Daoy (cell line): ENCODE measurements at regions not wholly inside any gene's neighbourhood (a gene's known extent, or its start where the extent isn't known, plus 50 kb on each side); places are given as distances from the start of the nearest gene placed in this dataset.
"Not testable (repeated sequence)": the region's sequence is repeated elsewhere in the genome, so short reads cannot be mapped to it uniquely, and the experiment has no call there.

ENCODE experiments used
- DNase-seq: peaks from one replicate; pipeline ENCODE4 v3.0.0-alpha.2; 2015; ENCODE audit warnings: low read depth

GRCh38 chr4:149203256-149204001, 612.2 kb downstream of the IQCM start:
- no peak for DNase-seq

GRCh38 chr4:149202117-149202516, 613.5 kb downstream of the IQCM start:
- no peak for DNase-seq

GRCh38 chr4:149199594-149199993, 616.0 kb downstream of the IQCM start:
- DNase-seq, result no peak

GRCh38 chr4:149194061-149194460, 621.6 kb downstream of the IQCM start:
- no peak for DNase-seq

- DNase-seq, result no peak
Observed at GRCh38 chr4:149187726-149188125, 627.9 kb downstream of the IQCM start.

GRCh38 chr4:149183638-149184037, 632.0 kb downstream of the IQCM start:
- no peak for DNase-seq

- DNase-seq, result not testable (repeated sequence)
Observed at GRCh38 chr4:149181459-149181858, 634.2 kb downstream of the IQCM start.

GRCh38 chr4:149176039-149176438, 639.6 kb downstream of the IQCM start:
- DNase-seq, result no peak

GRCh38 chr4:149175549-149175948, 640.1 kb downstream of the IQCM start:
- DNase-seq, result no peak

- no peak for DNase-seq
Observed at GRCh38 chr4:149173241-149174013, 642.2 kb downstream of the IQCM start.

- DNase-seq, result no peak
Observed at GRCh38 chr4:149168645-149169044, 647.0 kb downstream of the IQCM start.

- no peak for DNase-seq
Observed at GRCh38 chr4:149166876-149167275, 648.8 kb downstream of the IQCM start.

GRCh38 chr4:149166365-149166764, 649.3 kb downstream of the IQCM start:
- DNase-seq, result no peak

GRCh38 chr4:149164282-149164681, 651.4 kb downstream of the IQCM start:
- DNase-seq, result no peak

GRCh38 chr4:149161247-149161646, 654.4 kb downstream of the IQCM start:
- no peak for DNase-seq

- DNase-seq, result no peak
Observed at GRCh38 chr4:149160370-149160769, 655.3 kb downstream of the IQCM start.

GRCh38 chr4:149158817-149159216, 656.8 kb downstream of the IQCM start:
- no peak for DNase-seq

GRCh38 chr4:149145803-149146202, 669.8 kb downstream of the IQCM start:
- no peak for DNase-seq

- DNase-seq, result no peak
Observed at GRCh38 chr4:149144060-149144459, 671.6 kb downstream of the IQCM start.

- DNase-seq, result no peak
Observed at GRCh38 chr4:149141391-149141790, 674.3 kb downstream of the IQCM start.

GRCh38 chr4:149140841-149141240, 674.8 kb downstream of the IQCM start:
- DNase-seq, result no peak

GRCh38 chr4:149136951-149137620, 678.6 kb downstream of the IQCM start:
- DNase-seq, result no peak

- DNase-seq, result no peak
Observed at GRCh38 chr4:149135062-149135461, 680.6 kb downstream of the IQCM start.
